Ascending aorta (tissue), 2 donors: ENCODE measurements at regions not wholly inside any gene's neighbourhood (a gene's known extent, or its start where the extent isn't known, plus 50 kb on each side); places are given as distances from the start of the nearest gene placed in this dataset.
"Not testable (repeated sequence)": the region's sequence is repeated elsewhere in the genome, so short reads cannot be mapped to it uniquely, and the experiment has no call there.

ENCODE experiments used
- DNase-seq, 2 donors: peaks; one replicate each; pipeline ENCODE4 v3.0.0-alpha.2; 2019; ENCODE audit warnings: low spot score in 2 of 2
- H3K27ac ChIP-seq, 2 donors: fragments of 200-600 bp; sonication (generic); one replicate each; pipeline ENCODE4 v1.5.1; 2016 to 2017; ENCODE audit warnings: mild to moderate bottlenecking in 1 of 2
- H3K27me3 ChIP-seq: fragments of 200-600 bp; sonication (generic); one replicate; pipeline ENCODE4 v1.5.1; 2017
- H3K36me3 ChIP-seq, 2 donors: fragments of 200-600 bp; sonication (generic); one replicate each; pipeline ENCODE4 v1.5.1; 2016
- H3K4me1 ChIP-seq, 2 donors: fragments of 200-600 bp; sonication (generic); one replicate each; pipeline ENCODE4 v1.5.1; 2016 to 2017; ENCODE audit warnings: mild to moderate bottlenecking in 1 of 2
- H3K4me3 ChIP-seq, 2 donors: fragments of 200-600 bp; sonication (generic); one replicate each; pipeline ENCODE4 v1.5.1; 2016 to 2017; ENCODE audit warnings: mild to moderate bottlenecking in 1 of 2
- H3K9me3 ChIP-seq, 2 donors: fragments of 200-600 bp; sonication (generic); one replicate each; pipeline ENCODE4 v1.5.1; 2016
- CTCF ChIP-seq, 3 experiments: fragments of 200-600 bp in 2 of 3; fragments of 450-650 bp in 1 of 3; sonication (generic) in 2 of 3; IDR thresholded peaks; one replicate each; pipeline ENCODE4 v1.5.1; 2016 to 2019; ENCODE audit warnings: antibody characterized with exemption in 3 of 3, mild to moderate bottlenecking in 1 of 3, moderate library complexity in 1 of 3
- intact Hi-C: fragments of 100-400 bp; cut with DNase I; formaldehyde crosslinking; loops from one replicate; pipeline ENCODE4 v1.15.1; 2023

GRCh38 chr2:17363846-17364245, 154.4 kb downstream of the RAD51AP2 start:
- Histone ChIP-seq H3K9me3 (no peaks in the 10 kb centered on the region), H3K4me3 (no peak overlapping the region), H3K27me3 (no peaks in the 10 kb centered on the region), H3K36me3 (no peaks in the 10 kb centered on the region), H3K4me1 (no peaks in the 10 kb centered on the region), H3K27ac (no peak overlapping the region)
- intact Hi-C loops = no loop called here
- no peak for TF ChIP-seq CTCF (IDR thresholded peaks at IDR 0.05)
- no peak for DNase-seq

- no peak for DNase-seq
- Histone ChIP-seq H3K4me3 (no peak overlapping the region), H3K4me1 (no peaks in the 10 kb centered on the region), H3K27ac (no peak overlapping the region), H3K27me3 (no peaks in the 10 kb centered on the region), H3K9me3 (no peaks in the 10 kb centered on the region), H3K36me3 (no peaks in the 10 kb centered on the region)
- TF ChIP-seq CTCF (IDR thresholded peaks at IDR 0.05) = no peak
- intact Hi-C loops = no loop called here
These were observed 155.3 kb downstream of the RAD51AP2 start for GRCh38 chr2:17362956-17363355.

- intact Hi-C loops = no loop called here
- Histone ChIP-seq H3K4me1 (no peaks in the 10 kb centered on the region), H3K4me3 (no peak overlapping the region), H3K9me3 (no peaks in the 10 kb centered on the region), H3K27me3 (no peaks in the 10 kb centered on the region), H3K36me3 (no peaks in the 10 kb centered on the region), H3K27ac (no peak overlapping the region)
- TF ChIP-seq CTCF (IDR thresholded peaks at IDR 0.05) = no peak
- no peak for DNase-seq
These were observed 162.5 kb downstream of the RAD51AP2 start for GRCh38 chr2:17355608-17356329.

- Histone ChIP-seq H3K4me1 (no peaks in the 10 kb centered on the region), H3K36me3 (no peaks in the 10 kb centered on the region), H3K9me3 (no peaks in the 10 kb centered on the region), H3K27me3 (no peaks in the 10 kb centered on the region), H3K4me3 (no peak overlapping the region), H3K27ac (no peak overlapping the region)
- TF ChIP-seq CTCF (IDR thresholded peaks at IDR 0.05) = no peak
- no peak for DNase-seq
- intact Hi-C loops = no loop called here
These were observed 165.0 kb downstream of the RAD51AP2 start for GRCh38 chr2:17353263-17353662.

GRCh38 chr2:17342692-17343091, 175.5 kb downstream of the RAD51AP2 start:
- H3K27me3 ChIP-seq, H3K4me1 ChIP-seq, H3K9me3 ChIP-seq, DNase-seq, H3K36me3 ChIP-seq, intact Hi-C loops, H3K27ac ChIP-seq, H3K4me3 ChIP-seq: not testable (repeated sequence)

GRCh38 chr2:17337507-17337906, 180.7 kb downstream of the RAD51AP2 start:
- no peaks in the 10 kb centered on the region for H3K4me1 ChIP-seq
- no peak overlapping the region for H3K27ac ChIP-seq
- no peaks in the 10 kb centered on the region for H3K36me3 ChIP-seq
- intact Hi-C loops = no loop called here
- no peak for TF ChIP-seq CTCF (IDR thresholded peaks at IDR 0.05)
- no peak overlapping the region for H3K4me3 ChIP-seq
- no peaks in the 10 kb centered on the region for H3K27me3 ChIP-seq
- no peak for DNase-seq
- no peaks in the 10 kb centered on the region for H3K9me3 ChIP-seq
